IMR-90 (cell line): ENCODE measurements at regions not wholly inside any gene's neighbourhood (a gene's known extent, or its start where the extent isn't known, plus 50 kb on each side); places are given as distances from the start of the nearest gene placed in this dataset.

Experiments used
- BHLHE40 ChIP-seq: fragments of 150-350 bp; IDR thresholded peaks from 2 replicates; pipeline ENCODE4 v1.6.1; 2016; ENCODE audit warnings: mild to moderate bottlenecking, low read depth, low read length
- CEBPB ChIP-seq: IDR thresholded peaks from 2 replicates; pipeline ENCODE4 v1.6.1; 2012; ENCODE audit warnings: low read depth, low read length, improper control_type of control experiment
- CHD1 ChIP-seq: IDR thresholded peaks from 2 replicates; pipeline ENCODE4 v1.6.1; 2012; ENCODE audit warnings: low read depth, low read length, improper control_type of control experiment
- FOS ChIP-seq: fragments of 150-350 bp; IDR thresholded peaks from 2 replicates; pipeline ENCODE4 v1.6.1; 2016; ENCODE audit warnings: low read depth, low read length
- MAFK ChIP-seq: IDR thresholded peaks from 2 replicates; pipeline ENCODE4 v1.6.1; 2012; ENCODE audit warnings: low read depth, low read length, improper control_type of control experiment
- MAZ ChIP-seq: IDR thresholded peaks from 2 replicates; pipeline ENCODE4 v1.6.1; 2012; ENCODE audit warnings: low read depth, mild to moderate bottlenecking, low read length, improper control_type of control experiment, moderate library complexity, borderline replicate concordance
- MXI1 ChIP-seq: IDR thresholded peaks from 2 replicates; pipeline ENCODE4 v1.6.1; 2012; ENCODE audit warnings: low read depth, mild to moderate bottlenecking, low read length, moderate library complexity, borderline replicate concordance
- POLR2A ChIP-seq: IDR thresholded peaks from 2 replicates; pipeline ENCODE4 v1.6.1; 2012; ENCODE audit warnings: mild to moderate bottlenecking, low read depth, low read length
- RAD21 ChIP-seq: IDR thresholded peaks from 2 replicates; pipeline ENCODE4 v1.6.1; 2012; ENCODE audit warnings: low read length, improper control_type of control experiment
- RCOR1 ChIP-seq: IDR thresholded peaks from 2 replicates; pipeline ENCODE4 v1.6.1; 2012; ENCODE audit warnings: mild to moderate bottlenecking, low read length, improper control_type of control experiment; ENCODE audit not compliant: insufficient replicate concordance
- SMC3 ChIP-seq: fragments of 150-350 bp; IDR thresholded peaks from 2 replicates; pipeline ENCODE4 v1.6.1; 2016; ENCODE audit warnings: low read depth, mild to moderate bottlenecking, antibody characterized with exemption, low read length, moderate library complexity
- TF ChIP-seq, protein P1 (sequence below): conservative IDR thresholded peaks from 2 replicates; pipeline ENCODE4 v1.5.1; 2012; ENCODE audit warnings: mild to moderate bottlenecking, low read depth, low read length, improper control_type of control experiment
- TF ChIP-seq, protein P2 (sequence below): fragments of 150-350 bp; IDR thresholded peaks from 2 replicates; pipeline ENCODE4 v1.6.1; 2017; ENCODE audit warnings: mild to moderate bottlenecking, antibody characterized with exemption, low read length, low read depth

- TF ChIP-seq, protein P1, sequence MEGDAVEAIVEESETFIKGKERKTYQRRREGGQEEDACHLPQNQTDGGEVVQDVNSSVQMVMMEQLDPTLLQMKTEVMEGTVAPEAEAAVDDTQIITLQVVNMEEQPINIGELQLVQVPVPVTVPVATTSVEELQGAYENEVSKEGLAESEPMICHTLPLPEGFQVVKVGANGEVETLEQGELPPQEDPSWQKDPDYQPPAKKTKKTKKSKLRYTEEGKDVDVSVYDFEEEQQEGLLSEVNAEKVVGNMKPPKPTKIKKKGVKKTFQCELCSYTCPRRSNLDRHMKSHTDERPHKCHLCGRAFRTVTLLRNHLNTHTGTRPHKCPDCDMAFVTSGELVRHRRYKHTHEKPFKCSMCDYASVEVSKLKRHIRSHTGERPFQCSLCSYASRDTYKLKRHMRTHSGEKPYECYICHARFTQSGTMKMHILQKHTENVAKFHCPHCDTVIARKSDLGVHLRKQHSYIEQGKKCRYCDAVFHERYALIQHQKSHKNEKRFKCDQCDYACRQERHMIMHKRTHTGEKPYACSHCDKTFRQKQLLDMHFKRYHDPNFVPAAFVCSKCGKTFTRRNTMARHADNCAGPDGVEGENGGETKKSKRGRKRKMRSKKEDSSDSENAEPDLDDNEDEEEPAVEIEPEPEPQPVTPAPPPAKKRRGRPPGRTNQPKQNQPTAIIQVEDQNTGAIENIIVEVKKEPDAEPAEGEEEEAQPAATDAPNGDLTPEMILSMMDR, result no peak
- TF ChIP-seq RAD21 (no peak), POLR2A (no peak), SMC3 (no peak), CEBPB (no peak), BHLHE40 (no peak), FOS (no peak), MAFK (no peak), MAZ (no peak), CHD1 (no peak), MXI1 (no peak), RCOR1 (no peak)
- TF ChIP-seq, protein P2, sequence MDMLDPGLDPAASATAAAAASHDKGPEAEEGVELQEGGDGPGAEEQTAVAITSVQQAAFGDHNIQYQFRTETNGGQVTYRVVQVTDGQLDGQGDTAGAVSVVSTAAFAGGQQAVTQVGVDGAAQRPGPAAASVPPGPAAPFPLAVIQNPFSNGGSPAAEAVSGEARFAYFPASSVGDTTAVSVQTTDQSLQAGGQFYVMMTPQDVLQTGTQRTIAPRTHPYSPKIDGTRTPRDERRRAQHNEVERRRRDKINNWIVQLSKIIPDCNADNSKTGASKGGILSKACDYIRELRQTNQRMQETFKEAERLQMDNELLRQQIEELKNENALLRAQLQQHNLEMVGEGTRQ, result no peak
Measured at GRCh38 chr13:109939838-109940237, 153.5 kb upstream of the IRS2 start.
